Sciatic nerve (tissue), 2 donors: ENCODE measurements at regions not wholly inside any gene's neighbourhood (a gene's known extent, or its start where the extent isn't known, plus 50 kb on each side); places are given as distances from the start of the nearest gene placed in this dataset.
"Not testable (repeated sequence)": the region's sequence is repeated elsewhere in the genome, so short reads cannot be mapped to it uniquely, and the experiment has no call there.

Experiments
- ATAC-seq: fragments of 200-7000 bp; cut with Tn5 transposase; one replicate; pipeline ENCODE4 v1.9.1; 2020; ENCODE audit warnings: mild to moderate bottlenecking, moderate library complexity
- DNase-seq: peaks from one replicate; pipeline ENCODE4 v3.0.0-alpha.2; 2020; ENCODE audit warnings: low spot score
- intact Hi-C: fragments of 100-400 bp; cut with DNase I; formaldehyde crosslinking; loops from one replicate; pipeline ENCODE4 v1.14.2; 2022
- donor health status: DM: no; HTN: no; CAD: no.
- donor health status: DM: no; HTN: no; CAD: no.

DNA sequence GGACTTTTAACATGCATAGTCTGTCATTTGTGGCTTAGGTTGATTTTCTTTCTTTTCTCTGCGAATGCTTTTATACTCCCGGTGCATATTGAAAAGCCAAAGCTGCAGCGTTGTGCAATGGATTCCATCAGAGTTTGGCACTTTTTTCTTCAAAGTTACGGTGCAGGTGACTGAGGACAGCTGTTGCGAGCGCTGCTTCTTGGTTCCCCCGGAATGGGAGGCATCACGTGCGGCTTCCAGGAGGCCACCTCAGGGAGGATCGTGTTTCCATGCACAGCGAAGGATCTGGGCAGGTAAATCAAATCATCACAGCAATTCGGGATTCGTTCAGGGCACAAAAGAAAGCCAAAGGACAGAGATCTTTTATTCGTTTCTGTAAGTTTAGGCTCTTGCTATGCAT, 109.6 kb upstream of the ALKAL2 start:
- ATAC-seq (no peak), DNase-seq (no peak)
- intact Hi-C loops, result no loop called here

DNA sequence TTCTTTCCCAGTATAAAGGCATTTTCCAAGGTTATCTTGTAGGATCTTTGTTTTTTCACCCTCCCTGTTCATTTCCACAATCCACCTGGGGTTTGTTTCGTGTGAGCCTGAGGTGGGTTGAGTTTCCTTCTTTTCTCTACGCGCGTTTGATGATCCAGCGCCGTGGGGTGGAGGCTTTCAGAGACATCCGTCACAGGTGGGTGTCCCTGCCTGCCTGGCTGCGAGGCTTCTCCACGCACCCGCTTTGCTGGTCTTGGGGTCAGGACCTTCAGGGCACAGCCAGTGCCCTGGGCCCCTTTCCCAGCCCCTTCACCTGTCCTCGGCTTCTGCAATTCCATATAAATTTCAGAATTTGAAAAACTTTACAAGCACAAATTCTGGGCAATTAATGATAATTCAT, 109.0 kb upstream of the ALKAL2 start:
- DNase-seq (no peak), ATAC-seq (no peak)
- intact Hi-C loops, result no loop called here

DNA sequence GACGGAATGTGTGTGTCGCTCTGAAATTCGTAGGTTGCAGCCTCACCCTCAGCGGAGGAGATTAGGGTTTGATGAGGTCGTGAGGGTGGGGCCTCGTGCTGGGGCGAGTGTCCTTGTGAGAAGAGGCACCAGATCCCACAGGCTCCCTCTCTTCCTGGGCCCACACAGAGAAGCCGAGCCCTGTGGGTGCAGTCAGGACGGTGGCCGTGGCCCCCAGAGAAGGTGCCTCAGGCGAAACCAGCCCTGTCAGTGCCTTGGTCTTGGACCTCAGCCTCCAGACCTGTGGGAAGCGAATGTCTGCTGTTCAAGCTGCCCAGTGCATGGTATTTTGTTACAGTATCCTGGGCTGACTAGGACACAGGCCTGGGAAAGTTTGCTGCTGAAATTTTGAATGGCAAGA, 108.0 kb upstream of the ALKAL2 start:
- ATAC-seq (no peak), DNase-seq (no peak)
- intact Hi-C loops, result no loop called here

DNA sequence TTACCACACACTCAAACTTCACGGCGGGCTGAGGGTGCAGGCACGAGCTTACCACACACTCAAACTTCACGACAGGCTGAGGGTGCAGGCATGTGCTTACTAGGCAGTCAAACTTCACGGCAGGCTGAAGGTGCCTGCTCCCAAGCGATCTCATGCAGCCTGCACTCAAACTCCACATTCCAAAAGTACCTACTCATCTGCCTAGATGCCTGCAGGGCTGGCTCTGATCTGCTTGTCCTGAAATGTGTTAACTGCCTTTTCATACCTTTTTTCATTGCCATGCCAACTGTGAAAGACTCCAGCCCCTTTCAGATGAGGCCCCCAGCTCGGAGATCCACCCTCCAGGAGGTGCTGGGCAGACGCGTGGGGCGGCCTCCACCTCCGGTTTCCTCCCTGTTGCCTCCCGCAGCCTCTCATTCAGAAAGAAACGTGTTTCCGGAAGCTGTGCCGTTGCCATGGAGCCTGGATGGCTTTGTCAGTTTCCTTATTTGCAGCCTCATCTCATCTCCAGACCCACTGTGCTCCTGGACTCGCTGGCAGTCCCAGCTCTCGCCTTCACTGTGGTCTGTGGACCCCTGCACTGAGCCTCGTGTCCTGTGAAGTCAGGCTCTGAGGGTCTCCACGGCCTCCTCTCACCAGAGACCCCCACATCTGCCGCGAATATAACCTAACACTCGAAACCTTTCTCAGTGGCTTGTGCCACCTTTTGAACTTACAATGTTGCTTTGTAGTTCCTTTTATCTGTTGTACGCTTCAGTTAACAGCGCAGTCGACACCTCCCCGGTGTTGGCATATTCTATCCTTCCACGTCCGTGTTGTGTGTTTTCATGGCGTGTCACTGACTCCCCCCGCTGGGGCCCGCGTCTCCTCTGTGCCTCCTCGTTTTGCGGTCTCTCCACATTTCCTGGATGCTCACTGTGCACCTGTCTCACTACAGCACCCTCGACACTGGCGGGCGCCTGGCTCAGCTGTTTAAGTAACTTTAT, 106.1 kb upstream of the ALKAL2 start:
- ATAC-seq (no peak), DNase-seq (no peak)
- intact Hi-C loops, result no loop called here

DNA sequence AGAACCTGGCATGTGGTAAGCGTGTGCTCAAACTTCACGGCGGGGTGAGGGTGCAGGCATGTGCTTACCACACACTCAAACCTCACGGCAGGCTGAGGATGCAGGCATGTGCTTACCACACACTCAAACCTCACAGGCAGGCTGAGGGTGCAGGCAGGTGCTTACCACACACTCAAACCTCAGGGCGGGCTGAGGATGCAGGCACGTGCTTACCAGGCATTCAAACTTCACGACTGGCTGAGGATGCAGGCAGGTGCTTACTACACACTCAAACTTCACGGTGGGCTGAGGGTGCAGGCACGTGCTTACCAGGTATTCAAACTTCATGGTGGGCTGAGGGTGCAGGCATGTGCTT, 105.0 kb upstream of the ALKAL2 start:
- intact Hi-C loops, result no loop called here
- DNase-seq, result no peak

DNA sequence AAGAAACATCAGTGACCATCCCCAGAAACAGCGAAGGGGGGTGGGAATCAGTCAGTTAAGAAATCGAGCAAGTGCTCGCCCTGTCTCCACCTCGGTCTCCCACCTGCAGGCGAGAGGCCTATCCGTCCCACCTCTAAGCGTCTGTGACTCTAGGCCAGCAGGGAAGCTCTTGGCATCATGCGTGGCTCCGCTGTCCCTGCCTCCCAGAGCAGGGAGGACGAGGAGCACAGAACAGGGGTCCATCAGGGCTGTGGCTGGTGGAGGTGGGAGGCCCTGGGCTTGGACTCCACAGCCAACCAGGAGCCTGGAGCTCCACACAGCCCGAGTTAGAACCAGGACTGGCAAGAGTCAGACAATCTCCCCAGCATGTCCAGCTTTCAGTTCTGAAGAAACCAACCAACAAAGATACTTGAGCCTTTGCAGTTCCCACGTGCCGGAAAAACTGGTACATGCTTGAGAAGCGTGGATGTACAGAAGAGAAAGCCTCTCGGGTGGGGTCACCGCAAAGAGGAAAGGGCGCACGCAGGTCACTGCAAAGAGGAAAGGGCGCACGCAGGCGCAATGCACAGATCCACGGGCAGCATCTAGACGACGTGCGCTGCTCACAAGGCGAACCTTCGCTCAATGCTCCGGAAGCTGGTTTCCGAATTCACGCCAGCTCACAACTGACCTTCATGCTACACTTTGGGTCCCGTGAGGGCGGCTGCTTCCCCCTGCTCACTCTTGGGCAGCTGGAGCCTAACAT, 104.5 kb upstream of the ALKAL2 start:
- intact Hi-C loops, result no loop called here
- peak; percentile 13 for ATAC-seq

More for the DNA sequence above, 105.0 kb upstream of the ALKAL2 start:
- ATAC-seq, result no peak

DNA sequence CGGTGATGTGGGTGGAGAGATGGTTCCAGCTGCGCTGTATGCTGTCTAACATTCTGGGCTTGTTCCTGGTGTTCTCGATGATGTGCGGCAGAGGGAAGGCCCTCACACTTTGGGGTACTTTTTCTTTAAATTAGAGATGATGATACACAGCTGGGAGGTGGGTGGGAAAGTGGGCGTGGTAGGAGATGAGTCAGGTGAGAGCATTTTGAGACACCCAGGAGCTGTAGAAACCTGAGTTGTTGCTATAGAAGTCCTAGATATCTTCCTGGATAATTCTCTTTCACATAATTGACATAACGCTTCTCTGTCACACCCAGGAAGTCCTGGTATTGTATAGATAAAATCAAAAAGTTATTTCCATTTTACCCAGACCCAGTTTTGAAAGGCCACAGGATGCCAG, 103.8 kb upstream of the ALKAL2 start:
- DNase-seq (no peak), ATAC-seq (no peak)
- intact Hi-C loops, result no loop called here

More for the DNA sequence above, 104.5 kb upstream of the ALKAL2 start:
- no peak for DNase-seq

DNA sequence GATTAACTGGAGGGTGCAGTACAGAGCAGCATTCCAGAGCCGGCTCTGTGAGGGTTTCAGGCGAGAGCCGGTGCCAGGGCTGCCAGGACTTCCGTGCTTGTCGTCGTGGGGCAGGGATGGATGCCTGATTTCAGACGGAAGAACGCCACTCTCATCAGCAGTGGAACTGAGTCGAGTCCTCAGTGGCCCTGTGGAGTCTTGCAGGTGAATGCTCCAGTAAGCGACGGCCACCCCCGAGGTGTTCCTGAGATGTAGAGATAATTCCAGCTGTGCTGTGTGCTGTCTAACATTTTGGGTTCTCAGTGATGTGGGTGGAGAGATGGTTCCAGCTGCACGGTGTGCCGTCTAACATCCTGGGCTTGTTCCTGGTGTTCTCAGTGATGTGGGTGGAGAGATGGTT, 103.1 kb upstream of the ALKAL2 start:
- DNase-seq, result no peak
- intact Hi-C loops, result no loop called here
- no peak for ATAC-seq

DNA sequence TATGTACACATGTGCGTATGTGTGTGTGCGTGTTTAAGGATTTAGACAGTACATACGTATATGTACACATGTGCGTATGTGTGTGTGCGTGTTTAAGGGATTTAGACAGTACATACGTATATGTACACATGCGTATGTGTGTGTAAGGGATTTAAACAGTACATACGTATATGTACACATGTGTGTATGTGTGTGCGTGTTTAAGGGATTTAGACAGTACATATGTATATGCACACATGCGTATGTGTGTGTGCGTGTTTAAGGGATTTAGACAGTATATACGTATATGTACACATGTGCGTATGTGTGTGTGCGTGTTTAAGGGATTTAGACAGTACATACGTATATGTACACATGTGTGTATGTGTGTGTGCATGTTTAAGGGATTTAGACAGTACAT, 102.1 kb upstream of the ALKAL2 start:
- ATAC-seq, DNase-seq, intact Hi-C loops: not testable (repeated sequence)

DNA sequence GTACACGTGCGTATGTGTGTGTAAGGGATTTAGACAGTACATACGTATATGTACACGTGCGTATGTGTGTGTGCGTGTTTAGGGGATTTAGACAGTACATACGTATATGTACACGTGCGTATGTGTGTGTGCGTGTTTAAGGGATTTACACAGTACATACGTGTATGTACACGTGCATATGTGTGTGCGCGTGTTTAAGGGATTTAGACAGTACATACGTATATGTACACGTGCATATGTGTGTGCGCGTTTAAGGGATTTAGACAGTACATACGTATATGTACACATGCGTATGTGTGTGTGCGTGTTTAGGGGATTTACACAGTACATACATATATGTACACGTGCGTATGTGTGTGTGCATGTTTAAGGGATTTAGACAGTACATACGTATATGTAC, 100.9 kb upstream of the ALKAL2 start:
- ATAC-seq, DNase-seq, intact Hi-C loops: not testable (repeated sequence)

DNA sequence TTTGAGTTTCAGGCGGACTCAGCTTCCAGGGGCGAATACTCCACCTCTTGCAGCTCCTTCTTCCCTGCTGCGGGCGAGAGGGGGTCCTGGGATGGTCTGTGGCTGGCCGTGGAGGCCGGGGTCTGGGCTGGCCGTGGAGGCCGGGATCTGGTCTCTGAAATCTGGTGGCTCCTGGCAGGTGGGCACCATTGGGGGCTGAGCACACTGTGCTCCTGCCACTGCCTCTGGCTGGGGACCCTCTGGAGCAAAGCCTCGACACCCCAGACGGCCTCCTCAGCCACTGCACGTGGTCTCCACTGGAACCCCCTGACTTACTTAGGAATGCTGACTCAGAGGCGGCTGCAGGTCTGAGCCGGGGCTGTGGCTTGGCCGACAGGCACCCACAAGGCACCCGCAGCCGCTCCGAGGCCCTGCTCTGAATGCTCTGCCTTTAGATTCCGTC, 100.1 kb upstream of the ALKAL2 start:
- no peak for DNase-seq
- intact Hi-C loops, result no loop called here
- ATAC-seq, result no peak

DNA sequence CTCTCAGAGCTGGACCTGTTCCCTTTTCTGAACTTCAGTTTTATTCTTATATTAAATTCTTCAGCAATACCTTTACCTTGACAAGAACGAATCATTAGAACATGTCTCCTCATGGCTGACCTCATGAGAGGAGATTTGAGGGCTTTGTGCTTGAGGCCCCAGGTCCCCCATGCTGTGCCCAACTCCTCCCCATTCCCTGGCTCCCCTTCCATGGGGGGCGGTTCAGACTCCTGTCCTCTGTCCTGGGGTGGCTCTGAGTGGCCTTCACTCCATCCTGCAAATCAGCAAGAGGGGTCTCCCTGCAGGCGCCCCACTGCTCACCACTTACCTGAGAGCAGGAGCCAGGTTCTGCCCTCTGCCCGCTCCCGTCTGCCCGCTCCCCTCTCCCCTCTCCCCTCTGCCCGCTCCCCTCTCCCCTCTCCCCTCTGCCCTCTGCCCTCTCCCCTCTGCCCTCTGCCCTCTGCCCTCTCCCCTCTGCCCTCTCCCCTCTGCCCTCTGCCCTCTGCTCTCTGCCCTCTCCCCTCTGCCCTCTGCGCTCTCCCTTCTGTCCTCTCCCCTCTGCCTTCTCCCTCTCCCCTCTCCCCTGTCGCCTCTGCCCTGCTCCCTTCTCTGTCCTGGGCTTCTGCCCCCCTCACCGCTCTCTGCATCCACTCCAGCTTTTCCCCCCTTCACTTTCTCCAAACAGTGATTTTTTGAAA, 98.7 kb upstream of the ALKAL2 start:
- DNase-seq, result no peak
- intact Hi-C loops, result no loop called here
- no peak for ATAC-seq

DNA sequence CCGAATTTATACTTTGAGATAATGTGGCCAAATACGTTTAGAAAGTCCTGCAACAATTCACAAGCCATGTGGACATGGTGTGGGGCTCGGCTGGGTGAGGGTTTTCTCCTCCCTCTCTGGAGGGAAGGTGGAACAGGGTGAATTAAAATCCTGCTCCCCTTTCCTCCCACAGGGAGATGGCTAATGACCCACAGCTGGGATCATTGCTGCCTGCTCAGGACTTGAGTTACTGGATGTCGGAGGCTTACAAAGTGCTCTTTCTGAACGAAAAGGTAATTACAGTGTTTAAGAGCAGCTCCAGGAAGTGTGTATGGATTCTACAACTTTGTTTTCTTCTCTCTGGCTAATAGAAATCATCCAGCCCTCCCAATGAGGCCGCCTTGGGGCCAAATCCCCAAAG, 97.9 kb upstream of the ALKAL2 start:
- ATAC-seq (no peak), DNase-seq (no peak)
- intact Hi-C loops, result no loop called here

DNA sequence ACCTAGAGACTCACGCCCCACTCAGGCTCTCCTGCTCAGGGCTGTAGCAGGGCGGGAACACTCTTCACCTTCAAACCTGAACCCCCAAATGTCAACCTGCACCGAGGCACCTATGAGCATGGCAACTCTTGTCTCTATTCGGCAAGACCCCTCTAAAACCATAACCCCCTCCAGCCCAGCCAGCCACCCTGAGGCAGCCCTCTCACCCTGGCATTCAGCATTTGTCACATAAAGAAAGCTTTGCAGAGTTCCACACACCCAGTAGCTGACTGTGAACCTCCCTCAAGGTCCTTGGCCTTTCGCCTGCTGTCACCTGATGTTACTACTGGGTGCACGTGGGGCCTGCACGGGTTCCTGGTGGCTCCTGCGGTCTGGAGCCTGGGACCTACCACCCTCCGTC, 97.2 kb upstream of the ALKAL2 start:
- DNase-seq, result no peak
- no peak for ATAC-seq
- intact Hi-C loops, result no loop called here

DNA sequence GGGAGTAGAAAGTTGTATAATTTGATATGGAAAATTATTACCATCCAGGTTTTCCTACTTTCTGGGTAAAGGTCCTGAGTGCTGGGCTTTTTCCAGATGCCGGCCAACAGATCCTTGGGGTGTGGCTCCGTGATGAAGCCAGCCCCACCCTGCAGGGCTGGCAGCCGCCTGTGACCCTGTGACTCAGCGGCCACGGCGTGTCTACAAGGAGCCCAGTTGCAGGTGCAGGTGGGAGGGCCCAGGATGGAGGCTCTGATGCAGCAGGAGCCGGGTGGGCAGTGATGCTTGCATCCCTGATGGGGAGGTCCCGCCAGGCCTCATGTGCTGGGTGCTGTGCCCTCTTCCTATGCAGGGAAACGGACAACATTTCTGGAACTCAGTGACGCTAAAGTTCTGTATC, 96.0 kb upstream of the ALKAL2 start:
- no peak for DNase-seq
- no peak for ATAC-seq
- intact Hi-C loops, result no loop called here

DNA sequence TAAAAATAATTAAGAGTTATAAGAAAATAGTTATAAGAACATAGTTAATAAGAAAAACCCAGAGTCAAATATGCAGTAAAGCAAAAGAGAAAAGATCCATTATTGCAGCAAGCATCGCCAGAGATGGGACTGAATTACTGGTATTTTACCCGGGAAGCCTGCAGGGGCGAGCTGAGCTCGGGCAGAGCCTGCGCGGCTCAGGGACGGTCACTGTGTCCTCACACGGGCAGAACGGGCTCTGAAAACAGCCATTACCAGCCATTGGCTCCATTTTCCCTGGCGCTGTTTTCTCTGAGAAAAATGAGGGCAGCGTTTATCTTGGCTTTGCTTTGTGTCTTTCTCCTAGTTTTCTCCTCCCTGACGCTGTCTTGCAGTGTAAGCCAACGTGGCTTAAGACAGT, 95.3 kb upstream of the ALKAL2 start:
- ATAC-seq (peak; percentile 32), DNase-seq (no peak)
- intact Hi-C loops, result no loop called here

DNA sequence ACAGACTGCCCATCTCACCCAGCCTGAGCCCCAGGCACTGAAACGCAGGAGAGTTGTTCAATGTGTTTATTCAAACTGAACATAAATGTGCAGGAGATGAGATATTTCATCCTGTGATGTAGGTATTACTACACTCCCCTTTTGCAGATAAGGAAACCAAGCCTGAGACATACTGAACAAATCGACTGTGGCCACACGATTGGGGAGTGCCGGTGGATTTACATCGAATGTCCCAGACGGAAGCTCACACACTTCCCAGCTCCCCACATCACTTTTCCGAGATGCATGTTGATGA, 94.8 kb upstream of the ALKAL2 start:
- ATAC-seq (no peak), DNase-seq (no peak)
- intact Hi-C loops, result no loop called here

DNA sequence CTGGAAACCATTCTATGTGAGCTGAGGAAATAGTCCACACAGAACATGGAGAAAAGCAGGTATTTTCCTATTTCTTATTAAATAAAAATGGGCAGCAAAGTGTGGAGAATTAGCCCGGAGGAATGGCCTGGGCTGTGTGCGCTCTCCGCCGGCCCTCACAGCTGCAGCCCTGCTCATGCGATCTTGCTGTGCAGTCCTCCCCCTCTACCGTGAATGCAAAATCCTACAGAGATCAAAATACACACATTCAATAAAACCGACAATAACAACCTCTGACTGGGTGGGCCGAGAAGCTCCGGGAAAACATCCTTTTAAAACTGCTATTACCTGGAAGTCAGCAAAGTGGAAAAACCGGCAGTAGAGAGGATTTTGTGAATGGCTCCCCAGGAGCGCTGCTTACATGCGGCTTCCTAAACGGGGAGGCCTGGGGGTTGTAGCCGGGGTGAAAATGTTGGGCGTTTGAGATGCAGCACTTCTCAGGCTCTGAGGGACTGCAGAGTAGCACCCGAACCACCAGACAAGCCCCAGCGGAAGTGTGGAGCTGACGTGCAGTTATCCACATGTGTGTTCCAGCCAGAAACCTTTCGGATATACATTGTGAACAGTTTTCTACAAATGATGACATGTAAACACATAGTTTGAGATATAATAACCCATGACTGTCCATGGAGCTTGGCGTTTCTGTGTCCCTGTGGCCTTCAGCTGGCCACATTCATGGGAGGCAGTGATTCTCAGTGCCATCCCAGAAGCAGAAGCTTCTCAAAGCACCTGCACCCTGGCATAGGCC, 94.2 kb upstream of the ALKAL2 start:
- ATAC-seq, result no peak
- intact Hi-C loops, result no loop called here
- DNase-seq, result no peak

DNA sequence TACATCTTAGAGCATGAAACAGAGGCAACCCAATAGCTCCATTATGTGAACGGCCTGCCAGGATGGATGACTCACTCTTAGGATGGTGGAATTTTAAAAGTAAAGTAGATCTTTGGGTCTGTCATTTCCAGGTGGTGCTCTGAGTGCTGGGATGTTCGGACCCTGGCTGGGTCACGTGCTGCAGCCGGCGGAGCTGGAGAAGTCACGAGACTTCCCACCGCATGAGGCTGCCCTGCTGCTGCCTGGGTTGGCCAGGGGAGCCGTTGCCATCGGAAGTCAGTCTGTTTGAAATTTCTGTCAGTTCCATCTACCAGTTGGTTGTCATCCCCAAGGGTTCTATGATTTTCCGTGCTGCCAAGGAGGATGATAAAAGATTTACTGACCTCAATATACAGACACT, 93.3 kb upstream of the ALKAL2 start:
- ATAC-seq (no peak), DNase-seq (no peak)
- intact Hi-C loops, result no loop called here
